Aorta (tissue), 5 donors: ENCODE measurements at regions not wholly inside any gene's neighbourhood (a gene's known extent, or its start where the extent isn't known, plus 50 kb on each side); places are given as distances from the start of the nearest gene placed in this dataset.
"Not testable (repeated sequence)": the region's sequence is repeated elsewhere in the genome, so short reads cannot be mapped to it uniquely, and the experiment has no call there.

Experiments
- ATAC-seq: fragments of 200-7000 bp; cut with Tn5 transposase; one replicate; pipeline ENCODE4 v1.9.1; 2022; ENCODE audit warnings: moderate library complexity; ENCODE audit not compliant: low FRiP score
- DNase-seq, 2 donors: peaks; one replicate each; pipeline ENCODE4 v3.0.0-alpha.2; 2020
- H3K27ac ChIP-seq, 2 donors: one replicate each; pipeline ENCODE4 v1.5.1; 2013; ENCODE audit warnings: low read length in 2 of 2, mild to moderate bottlenecking in 2 of 2, moderate library complexity in 2 of 2, control low read depth in 1 of 2, inconsistent platforms in 1 of 2, low read depth in 1 of 2
- H3K27me3 ChIP-seq, 2 donors: one replicate each; pipeline ENCODE4 v1.6.1; 2013; ENCODE audit warnings: control low read depth in 1 of 2, low read length in 1 of 2, mild to moderate bottlenecking in 1 of 2, moderate library complexity in 1 of 2; ENCODE audit not compliant: insufficient read depth in 2 of 2, control insufficient read depth in 1 of 2
- H3K36me3 ChIP-seq, 2 donors: one replicate each; pipeline ENCODE4 v1.6.1; 2013; ENCODE audit warnings: control low read depth in 1 of 2, low read length in 1 of 2, mild to moderate bottlenecking in 1 of 2; ENCODE audit not compliant: insufficient read depth in 2 of 2, control insufficient read depth in 1 of 2
- H3K4me1 ChIP-seq, 2 donors: one replicate each; pipeline ENCODE4 v1.6.1; 2013; ENCODE audit warnings: low read length in 2 of 2, control low read depth in 1 of 2, mild to moderate bottlenecking in 1 of 2, moderate library complexity in 1 of 2; ENCODE audit not compliant: insufficient read depth in 2 of 2, control insufficient read depth in 1 of 2
- H3K4me3 ChIP-seq, 2 donors: one replicate each; pipeline ENCODE4 v1.5.1; 2013; ENCODE audit warnings: low read length in 2 of 2, control low read depth in 1 of 2, mild to moderate bottlenecking in 1 of 2
- H3K9me3 ChIP-seq: one replicate; pipeline ENCODE4 v1.6.1; 2013; ENCODE audit warnings: mild to moderate bottlenecking, low read length; ENCODE audit not compliant: control insufficient read depth
- WGBS, 2 donors: extraction: QIAGEN DNeasy Blood & Tissue Kit; methylation state at CpG; one replicate each; pipeline ENCODE4 v1.1.7; 2013; 5-methylcytosine and 5-hydroxymethylcytosine counted together
- intact Hi-C, 2 donors: fragments of 100-400 bp; cut with DNase I; formaldehyde crosslinking; loops; one replicate each; pipeline versions ENCODE4 v1.14.2 to v1.15.0; 2022
- donor health status: healthy with polysubstance abuse.
- donor health status: Bipolar disorder and iron deficiency.
- donor health status: DM: no; HTN: no; CAD: no.
- donor health status: DM: no; HTN: no; CAD: no.
- donor health status: DM: yes; HTN: yes; CAD: no.

- ATAC-seq, result no peak
Measured at GRCh38 chr6:100078509-100078908, 84.5 kb upstream of the MCHR2 start.

DNA sequence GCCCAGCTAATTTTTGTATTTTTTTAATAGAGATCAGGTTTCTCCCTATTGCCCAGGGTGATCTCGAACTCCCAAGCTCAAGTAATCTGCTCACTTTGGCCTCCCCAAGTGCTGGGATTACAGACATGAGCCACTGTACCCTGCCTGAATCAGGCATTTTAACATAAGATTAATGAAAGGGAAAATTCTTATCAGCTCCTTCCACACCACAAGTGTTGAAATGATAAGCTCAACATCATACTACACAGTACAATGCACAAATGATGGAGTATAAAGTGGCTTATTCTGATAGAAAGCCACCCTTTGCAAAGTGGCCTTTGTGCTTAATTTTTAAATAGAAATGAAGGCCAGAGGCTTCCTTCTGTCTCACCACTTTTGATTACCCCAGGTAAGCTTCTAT lies 71.3 kb upstream of the MCHR2 start:
- 56 to 62% methylated on average over 1 of the region's 1 CpG for WGBS, 2 donors
- H3K9me3 ChIP-seq, result no peaks in the 10 kb centered on the region
- H3K4me3 ChIP-seq, result no peak overlapping the region
- no peaks in the 10 kb centered on the region for H3K36me3 ChIP-seq
- H3K27me3 ChIP-seq, result no peaks in the 10 kb centered on the region
- intact Hi-C loops, result no loop called here
- ATAC-seq, result no peak
- no peak overlapping the region for H3K27ac ChIP-seq
- no peaks in the 10 kb centered on the region for H3K4me1 ChIP-seq
- DNase-seq, result no peak

More at GRCh38 chr6:100078509-100078908, 84.5 kb upstream of the MCHR2 start:
- H3K4me3 ChIP-seq, result no peak overlapping the region
- no peaks in the 10 kb centered on the region for H3K4me1 ChIP-seq
- intact Hi-C loops, result no loop called here
- no peaks in the 10 kb centered on the region for H3K9me3 ChIP-seq
- no peak for DNase-seq
- 35 to 37% methylated on average over 5 of the region's 5 CpGs for WGBS, 2 donors
- H3K36me3 ChIP-seq, result no peaks in the 10 kb centered on the region
- H3K27ac ChIP-seq, result no peak overlapping the region
- H3K27me3 ChIP-seq, result peaks cover 0 to 1% of the 10 kb centered on the region in 2 donors

GRCh38 chr6:100062621-100063020 lies 68.6 kb upstream of the MCHR2 start:
- DNase-seq (no peak), ATAC-seq (no peak)
- H3K27ac ChIP-seq, result no peak overlapping the region
- no peak overlapping the region for H3K4me3 ChIP-seq
- intact Hi-C loops, result no loop called here
- H3K4me1 ChIP-seq, result no peaks in the 10 kb centered on the region
- 87 to 89% methylated on average over 4 of the region's 4 CpGs for WGBS, 2 donors
- no peaks in the 10 kb centered on the region for H3K36me3 ChIP-seq
- no peaks in the 10 kb centered on the region for H3K9me3 ChIP-seq
- H3K27me3 ChIP-seq, result no peaks in the 10 kb centered on the region

DNA sequence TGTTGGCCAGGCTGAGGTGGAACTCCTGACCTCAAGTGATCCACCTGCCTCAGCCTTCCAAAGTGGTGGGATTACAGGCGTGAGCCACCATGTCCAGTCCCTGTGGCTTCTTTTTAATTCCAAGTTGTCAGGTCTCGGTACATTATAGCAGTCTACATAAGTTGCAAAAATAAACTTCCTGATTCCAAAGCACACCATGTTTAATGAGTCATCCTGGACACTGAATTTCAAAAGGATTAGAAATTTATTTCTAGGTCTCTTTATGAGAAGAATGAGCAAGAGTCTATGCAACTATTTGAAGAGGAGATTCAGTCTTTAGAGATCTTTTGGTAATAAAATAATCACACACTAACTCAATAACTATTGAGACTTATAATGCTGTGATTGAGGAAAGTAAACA lies 63.9 kb upstream of the MCHR2 start:
- Histone ChIP-seq H3K27ac (no peak overlapping the region), H3K27me3 (no peaks in the 10 kb centered on the region), H3K4me1 (no peaks in the 10 kb centered on the region), H3K36me3 (no peaks in the 10 kb centered on the region), H3K9me3 (peaks cover 1% of the 10 kb centered on the region), H3K4me3 (no peak overlapping the region)
- ATAC-seq, result no peak
- 70 to 78% methylated on average over 2 of the region's 2 CpGs for WGBS, 2 donors
- no peak for DNase-seq
- intact Hi-C loops, result no loop called here

GRCh38 chr6:100050550-100050949 lies 56.5 kb upstream of the MCHR2 start:
- WGBS, 2 donors, result 77 to 80% methylated on average over 2 of the region's 2 CpGs
- Histone ChIP-seq H3K4me3 (no peak overlapping the region), H3K27ac (no peak overlapping the region), H3K4me1 (no peaks in the 10 kb centered on the region), H3K27me3 (no peaks in the 10 kb centered on the region), H3K36me3 (no peaks in the 10 kb centered on the region), H3K9me3 (peaks cover 1% of the 10 kb centered on the region)
- DNase-seq (no peak), ATAC-seq (no peak)
- intact Hi-C loops, result no loop called here

GRCh38 chr6:100043961-100044360 lies 49.9 kb upstream of the MCHR2 start:
- H3K4me3 ChIP-seq, H3K36me3 ChIP-seq, H3K27me3 ChIP-seq, ATAC-seq, H3K4me1 ChIP-seq, DNase-seq, H3K9me3 ChIP-seq, H3K27ac ChIP-seq, intact Hi-C loops: not testable (repeated sequence)
